ENCODE measurements at regions not wholly inside any gene's neighbourhood (a gene's known extent, or its start where the extent isn't known, plus 50 kb on each side); places are given as distances from the start of the nearest gene placed in this dataset.

DNA sequence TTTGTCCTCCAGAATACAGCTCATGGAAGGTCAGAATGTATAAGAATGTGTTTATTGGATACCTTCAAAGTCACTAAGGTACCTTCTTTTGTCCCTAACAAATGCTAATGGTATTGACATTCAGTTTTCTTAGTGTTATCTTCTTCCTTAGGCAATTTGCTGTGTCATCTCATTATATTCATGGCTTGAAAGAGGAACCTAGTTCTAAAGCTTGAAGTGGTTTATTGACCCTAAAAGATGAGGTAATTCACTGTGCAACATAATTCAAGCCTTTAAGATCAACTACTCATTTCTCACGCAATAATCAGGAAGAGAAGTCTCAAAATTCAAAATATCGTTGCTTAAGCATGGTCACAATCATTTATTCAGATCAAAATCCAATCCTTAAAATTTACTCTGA lies 342.7 kb upstream of the RIOK2 start:
- no peak for TF ChIP-seq FOXP2 (optimal IDR thresholded peaks at IDR 0.05; ENCODE audit: borderline replicate concordance, extremely low read depth, extremely low read length, insufficient read depth)
- no peak for TF ChIP-seq TAF1 (IDR thresholded peaks at IDR 0.05; ENCODE audit: borderline replicate concordance, insufficient read depth, low read length)
- TF ChIP-seq, protein P1, sequence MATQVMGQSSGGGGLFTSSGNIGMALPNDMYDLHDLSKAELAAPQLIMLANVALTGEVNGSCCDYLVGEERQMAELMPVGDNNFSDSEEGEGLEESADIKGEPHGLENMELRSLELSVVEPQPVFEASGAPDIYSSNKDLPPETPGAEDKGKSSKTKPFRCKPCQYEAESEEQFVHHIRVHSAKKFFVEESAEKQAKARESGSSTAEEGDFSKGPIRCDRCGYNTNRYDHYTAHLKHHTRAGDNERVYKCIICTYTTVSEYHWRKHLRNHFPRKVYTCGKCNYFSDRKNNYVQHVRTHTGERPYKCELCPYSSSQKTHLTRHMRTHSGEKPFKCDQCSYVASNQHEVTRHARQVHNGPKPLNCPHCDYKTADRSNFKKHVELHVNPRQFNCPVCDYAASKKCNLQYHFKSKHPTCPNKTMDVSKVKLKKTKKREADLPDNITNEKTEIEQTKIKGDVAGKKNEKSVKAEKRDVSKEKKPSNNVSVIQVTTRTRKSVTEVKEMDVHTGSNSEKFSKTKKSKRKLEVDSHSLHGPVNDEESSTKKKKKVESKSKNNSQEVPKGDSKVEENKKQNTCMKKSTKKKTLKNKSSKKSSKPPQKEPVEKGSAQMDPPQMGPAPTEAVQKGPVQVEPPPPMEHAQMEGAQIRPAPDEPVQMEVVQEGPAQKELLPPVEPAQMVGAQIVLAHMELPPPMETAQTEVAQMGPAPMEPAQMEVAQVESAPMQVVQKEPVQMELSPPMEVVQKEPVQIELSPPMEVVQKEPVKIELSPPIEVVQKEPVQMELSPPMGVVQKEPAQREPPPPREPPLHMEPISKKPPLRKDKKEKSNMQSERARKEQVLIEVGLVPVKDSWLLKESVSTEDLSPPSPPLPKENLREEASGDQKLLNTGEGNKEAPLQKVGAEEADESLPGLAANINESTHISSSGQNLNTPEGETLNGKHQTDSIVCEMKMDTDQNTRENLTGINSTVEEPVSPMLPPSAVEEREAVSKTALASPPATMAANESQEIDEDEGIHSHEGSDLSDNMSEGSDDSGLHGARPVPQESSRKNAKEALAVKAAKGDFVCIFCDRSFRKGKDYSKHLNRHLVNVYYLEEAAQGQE (IDR thresholded peaks at IDR 0.05; ENCODE audit: insufficient read depth in 1 of 2, low read depth in 2 of 2, low read length in 2 of 2): no peak
- TF ChIP-seq POLR2AphosphoS5 (IDR thresholded peaks at IDR 0.05; ENCODE audit: low read depth, low read length): no peak
- TF ChIP-seq SIN3A (IDR thresholded peaks at IDR 0.05; ENCODE audit: borderline replicate concordance, insufficient read depth, low read length): no peak

DNA sequence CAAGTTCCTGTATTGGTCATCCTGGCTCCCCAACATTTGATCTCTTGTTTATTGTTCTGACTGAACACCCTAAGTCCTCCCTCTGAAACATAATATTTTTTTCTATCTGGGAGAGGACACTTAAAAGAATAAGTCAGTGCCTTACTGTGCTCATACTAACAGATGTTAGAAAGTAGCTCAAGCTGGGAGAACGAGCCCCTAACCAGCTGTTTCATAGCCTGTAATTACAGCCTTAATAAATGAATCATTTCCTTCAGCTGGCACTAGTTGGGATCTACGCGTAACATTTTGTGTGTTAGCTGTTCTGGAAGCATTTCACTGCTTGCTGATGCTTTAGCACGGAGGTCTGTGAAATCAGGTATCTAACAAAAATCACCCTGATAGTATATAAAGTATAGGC lies 345.9 kb upstream of the RIOK2 start:
- TF ChIP-seq, protein P1 (IDR thresholded peaks at IDR 0.05; ENCODE audit: insufficient read depth in 1 of 2, low read depth in 2 of 2, low read length in 2 of 2): no peak
- no peak for TF ChIP-seq FOXP2 (optimal IDR thresholded peaks at IDR 0.05; ENCODE audit: borderline replicate concordance, extremely low read depth, extremely low read length, insufficient read depth)
- TF ChIP-seq POLR2AphosphoS5 (IDR thresholded peaks at IDR 0.05; ENCODE audit: low read depth, low read length): no peak
- no peak for TF ChIP-seq TAF1 (IDR thresholded peaks at IDR 0.05; ENCODE audit: borderline replicate concordance, insufficient read depth, low read length)
- TF ChIP-seq SIN3A (IDR thresholded peaks at IDR 0.05; ENCODE audit: borderline replicate concordance, insufficient read depth, low read length): no peak

DNA sequence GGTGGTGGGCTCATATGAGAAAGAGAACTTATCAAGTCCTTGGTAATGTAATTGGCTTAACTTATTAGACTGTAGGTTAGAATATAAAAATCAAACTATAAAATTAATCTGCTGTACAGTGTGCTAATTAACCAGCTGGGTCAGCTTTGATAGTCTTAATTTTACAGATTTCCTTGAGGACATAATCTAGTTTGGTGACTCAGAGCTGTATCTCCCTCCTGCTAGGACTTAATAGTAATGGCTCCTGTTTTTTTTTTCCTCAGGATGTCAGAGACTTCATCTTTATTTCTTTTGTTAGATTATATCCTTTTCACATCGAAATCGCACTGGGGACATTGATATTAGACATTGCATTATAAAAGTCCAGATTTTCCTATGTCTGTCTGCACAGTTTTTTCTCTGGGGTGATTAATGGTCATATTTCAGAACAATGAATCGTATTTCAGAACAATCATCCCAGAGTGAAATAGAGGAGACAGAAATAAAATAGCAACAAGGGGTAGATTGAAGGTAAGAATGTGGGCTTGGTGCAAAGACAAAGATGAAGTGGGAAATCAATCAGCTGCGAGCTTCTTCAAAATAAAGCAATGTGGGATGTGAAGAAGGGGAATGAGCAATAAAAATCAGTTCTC lies 346.4 kb upstream of the RIOK2 start:
- TF ChIP-seq, protein P1 (IDR thresholded peaks at IDR 0.05; ENCODE audit: insufficient read depth in 1 of 2, low read depth in 2 of 2, low read length in 2 of 2): no peak
- TF ChIP-seq TAF1 (IDR thresholded peaks at IDR 0.05; ENCODE audit: borderline replicate concordance, insufficient read depth, low read length) (no peak), FOXP2 (optimal IDR thresholded peaks at IDR 0.05; ENCODE audit: borderline replicate concordance, extremely low read depth, extremely low read length, insufficient read depth) (no peak), POLR2AphosphoS5 (IDR thresholded peaks at IDR 0.05; ENCODE audit: low read depth, low read length) (no peak), SIN3A (IDR thresholded peaks at IDR 0.05; ENCODE audit: borderline replicate concordance, insufficient read depth, low read length) (no peak)

DNA sequence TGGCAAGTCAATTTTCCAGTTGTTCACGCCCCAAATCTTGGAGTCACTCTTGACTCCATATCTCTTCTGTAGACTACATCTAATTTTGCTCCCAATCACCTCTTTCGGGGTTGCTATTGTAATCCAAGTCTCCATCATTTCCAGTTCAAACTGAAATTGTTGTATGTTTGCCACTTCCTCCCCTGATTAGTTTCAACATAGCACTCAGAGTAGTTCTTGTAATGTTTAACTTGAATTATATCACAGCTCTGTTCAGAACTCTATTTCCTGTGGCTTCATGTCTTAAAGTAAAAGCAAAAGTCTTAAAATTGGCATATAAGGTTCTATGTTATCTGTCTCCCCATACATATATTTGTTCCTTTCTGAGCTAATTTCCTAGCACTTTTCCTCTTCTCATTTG lies 348.5 kb upstream of the RIOK2 start:
- TF ChIP-seq FOXP2 (optimal IDR thresholded peaks at IDR 0.05; ENCODE audit: borderline replicate concordance, extremely low read depth, extremely low read length, insufficient read depth) (no peak), POLR2AphosphoS5 (IDR thresholded peaks at IDR 0.05; ENCODE audit: low read depth, low read length) (no peak), TAF1 (IDR thresholded peaks at IDR 0.05; ENCODE audit: borderline replicate concordance, insufficient read depth, low read length) (no peak), SIN3A (IDR thresholded peaks at IDR 0.05; ENCODE audit: borderline replicate concordance, insufficient read depth, low read length) (no peak)
- TF ChIP-seq, protein P1 (IDR thresholded peaks at IDR 0.05; ENCODE audit: insufficient read depth in 1 of 2, low read depth in 2 of 2, low read length in 2 of 2): no peak
